ENCODE measurements at regions not wholly inside any gene's neighbourhood (a gene's known extent, or its start where the extent isn't known, plus 50 kb on each side); places are given as distances from the start of the nearest gene placed in this dataset.

DNA sequence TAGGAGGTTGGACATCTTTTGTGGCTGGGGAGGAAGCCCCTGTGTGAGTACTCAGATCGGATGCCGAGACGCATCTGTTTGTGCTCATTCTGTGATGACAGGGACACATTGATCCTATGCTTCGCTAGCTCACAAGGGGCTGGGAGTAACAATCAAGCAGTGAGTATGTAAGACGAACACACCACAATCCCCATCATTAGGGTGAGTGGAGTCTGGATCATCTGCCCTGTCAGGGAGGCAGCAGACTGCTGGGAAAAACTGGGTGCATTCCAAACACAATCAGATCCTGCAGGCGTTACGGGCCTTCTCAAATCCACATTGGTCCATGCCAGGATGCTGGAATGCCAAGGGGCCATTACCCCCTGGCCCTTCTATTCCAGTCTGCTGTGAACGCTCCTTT is 64.1 kb upstream of the TSHZ3 start:
- TF ChIP-seq, protein P1, sequence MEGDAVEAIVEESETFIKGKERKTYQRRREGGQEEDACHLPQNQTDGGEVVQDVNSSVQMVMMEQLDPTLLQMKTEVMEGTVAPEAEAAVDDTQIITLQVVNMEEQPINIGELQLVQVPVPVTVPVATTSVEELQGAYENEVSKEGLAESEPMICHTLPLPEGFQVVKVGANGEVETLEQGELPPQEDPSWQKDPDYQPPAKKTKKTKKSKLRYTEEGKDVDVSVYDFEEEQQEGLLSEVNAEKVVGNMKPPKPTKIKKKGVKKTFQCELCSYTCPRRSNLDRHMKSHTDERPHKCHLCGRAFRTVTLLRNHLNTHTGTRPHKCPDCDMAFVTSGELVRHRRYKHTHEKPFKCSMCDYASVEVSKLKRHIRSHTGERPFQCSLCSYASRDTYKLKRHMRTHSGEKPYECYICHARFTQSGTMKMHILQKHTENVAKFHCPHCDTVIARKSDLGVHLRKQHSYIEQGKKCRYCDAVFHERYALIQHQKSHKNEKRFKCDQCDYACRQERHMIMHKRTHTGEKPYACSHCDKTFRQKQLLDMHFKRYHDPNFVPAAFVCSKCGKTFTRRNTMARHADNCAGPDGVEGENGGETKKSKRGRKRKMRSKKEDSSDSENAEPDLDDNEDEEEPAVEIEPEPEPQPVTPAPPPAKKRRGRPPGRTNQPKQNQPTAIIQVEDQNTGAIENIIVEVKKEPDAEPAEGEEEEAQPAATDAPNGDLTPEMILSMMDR (IDR thresholded peaks at IDR 0.05; ENCODE audit: low read depth, low read length, poor library complexity, severe bottlenecking): no peak
- no peak for TF ChIP-seq EZH2phosphoT487 (IDR thresholded peaks at IDR 0.05; ENCODE audit: borderline replicate concordance, low read length)
